ENCODE measurements at regions not wholly inside any gene's neighbourhood (a gene's known extent, or its start where the extent isn't known, plus 50 kb on each side); places are given as distances from the start of the nearest gene placed in this dataset.

- TF ChIP-seq CTCF (IDR thresholded peaks at IDR 0.05; ENCODE audit: low read depth, low read length, missing input control) (no peak), SP1 (IDR thresholded peaks at IDR 0.05) (no peak), RAD21 (IDR thresholded peaks at IDR 0.05) (no peak), GABPA (IDR thresholded peaks at IDR 0.05 in 1 of 2, conservative IDR thresholded peaks at IDR 0.05 in 1 of 2) (no peak), EGR1 (IDR thresholded peaks at IDR 0.05; ENCODE audit: low read depth in 2 of 2) (no peak), MAX (IDR thresholded peaks at IDR 0.05) (no peak), HNF4G (IDR thresholded peaks at IDR 0.05) (no peak)
Measured at GRCh38 chr5:165086465-165086864, 1581.0 kb downstream of the MAT2B start.

Measured in liver (tissue), 3 donors.